GM12878 (cell line): ENCODE measurements at regions not wholly inside any gene's neighbourhood (a gene's known extent, or its start where the extent isn't known, plus 50 kb on each side); places are given as distances from the start of the nearest gene placed in this dataset.

Experiments used
- CTCF ChIP-seq, 3 experiments: IDR thresholded peaks in 2 of 3; conservative IDR thresholded peaks in 1 of 3; 2 replicates each; pipeline ENCODE4 v1.5.1; 2011; ENCODE audit warnings: low read depth in 3 of 3, low read length in 3 of 3, mild to moderate bottlenecking in 3 of 3, control low read depth in 2 of 3, moderate library complexity in 2 of 3, inconsistent platforms in 1 of 3, mixed read lengths in 1 of 3; ENCODE audit not compliant: control insufficient read depth in 2 of 3, insufficient read depth in 1 of 3; ENCODE audit errors: extremely low read depth in 1 of 3
- DPF2 ChIP-seq: fragments of 450-650 bp; IDR thresholded peaks from 2 replicates; pipeline ENCODE4 v1.6.1; 2017; ENCODE audit warnings: mild to moderate bottlenecking
- E4F1 ChIP-seq: fragments of 450-650 bp; IDR thresholded peaks from 2 replicates; pipeline ENCODE4 v1.6.1; 2018; ENCODE audit warnings: borderline replicate concordance, mild to moderate bottlenecking; ENCODE audit not compliant: partially characterized antibody
- FOXK2 ChIP-seq: fragments of 450-650 bp; IDR thresholded peaks from 2 replicates; pipeline ENCODE4 v1.6.1; 2017; ENCODE audit warnings: mild to moderate bottlenecking, moderate library complexity
- IRF3 ChIP-seq: fragments of 450-650 bp; IDR thresholded peaks from 2 replicates; pipeline ENCODE4 v1.6.1; 2014; ENCODE audit warnings: mild to moderate bottlenecking
- KDM1A ChIP-seq: fragments of 200-600 bp; sonication (generic); IDR thresholded peaks from 2 replicates; pipeline ENCODE4 v1.6.1; 2016; ENCODE audit warnings: borderline replicate concordance
- NKRF ChIP-seq: fragments of 450-650 bp; conservative IDR thresholded peaks from 2 replicates; pipeline ENCODE4 v1.6.1; 2017; ENCODE audit warnings: mild to moderate bottlenecking, moderate library complexity
- PAX8 ChIP-seq: fragments of 450-650 bp; IDR thresholded peaks from 2 replicates; pipeline ENCODE4 v1.6.1; 2017; ENCODE audit warnings: mild to moderate bottlenecking, moderate library complexity
- PBX3 ChIP-seq: IDR thresholded peaks from 2 replicates; pipeline ENCODE4 v1.6.1; 2011; ENCODE audit warnings: mild to moderate bottlenecking, low read depth, low read length, moderate library complexity; ENCODE audit not compliant: insufficient replicate concordance
- RAD21 ChIP-seq: IDR thresholded peaks from 2 replicates; pipeline ENCODE4 v1.6.1; 2011; ENCODE audit warnings: mild to moderate bottlenecking, low read depth, low read length, moderate library complexity; ENCODE audit not compliant: insufficient read depth
- RUNX3 ChIP-seq: IDR thresholded peaks from 2 replicates; pipeline ENCODE4 v1.6.1; 2012; ENCODE audit warnings: low read length, inconsistent platforms
- SP1 ChIP-seq: IDR thresholded peaks from one replicate; pipeline ENCODE4 v1.6.1; 2011; ENCODE audit warnings: low read depth, low read length
- SREBF2 ChIP-seq: IDR thresholded peaks from 2 replicates; pipeline ENCODE4 v1.6.1; 2012; ENCODE audit warnings: mild to moderate bottlenecking, low read length
- SRF ChIP-seq, 2 experiments: IDR thresholded peaks; 2 replicates each; pipeline ENCODE4 v1.6.1; 2011; ENCODE audit warnings: low read depth in 2 of 2, low read length in 2 of 2, mild to moderate bottlenecking in 1 of 2, moderate library complexity in 1 of 2
- STAT1 ChIP-seq: fragments of 450-650 bp; conservative IDR thresholded peaks from 2 replicates; pipeline ENCODE4 v1.6.1; 2014; ENCODE audit warnings: antibody characterized with exemption, mild to moderate bottlenecking
- ZNF217 ChIP-seq: fragments of 450-650 bp; IDR thresholded peaks from 2 replicates; pipeline ENCODE4 v1.6.1; 2017; ENCODE audit warnings: antibody characterized with exemption, mild to moderate bottlenecking
- ZNF384 ChIP-seq: IDR thresholded peaks from 2 replicates; pipeline ENCODE4 v1.6.1; 2012; ENCODE audit warnings: low read depth, mild to moderate bottlenecking, low read length, improper control_type of control experiment, borderline replicate concordance
- ZNF622 ChIP-seq: fragments of 450-650 bp; IDR thresholded peaks from 2 replicates; pipeline ENCODE4 v1.6.1; 2017; ENCODE audit warnings: mild to moderate bottlenecking, inconsistent platforms
- ZNF687 ChIP-seq: fragments of 450-650 bp; IDR thresholded peaks from 2 replicates; pipeline ENCODE4 v1.6.1; 2017; ENCODE audit warnings: mild to moderate bottlenecking, moderate library complexity

- no peak for TF ChIP-seq ZNF384
- peak; percentile 91 for TF ChIP-seq RUNX3
- no peak for TF ChIP-seq RAD21
- TF ChIP-seq E4F1 = no peak
- no peak for TF ChIP-seq STAT1
- peak; percentile 87 for TF ChIP-seq ZNF217
- no peak for TF ChIP-seq CTCF (IDR thresholded peaks at IDR 0.05 in 2 of 3, conservative IDR thresholded peaks at IDR 0.05 in 1 of 3; ENCODE audit: control insufficient read depth in 2 of 3, extremely low read depth in 1 of 3, insufficient read depth in 1 of 3, low read depth in 3 of 3, low read length in 3 of 3)
- no peak for TF ChIP-seq SRF (IDR thresholded peaks at IDR 0.05; ENCODE audit: low read depth in 2 of 2, low read length in 2 of 2)
- peak; percentile 78 for TF ChIP-seq SP1
- TF ChIP-seq IRF3 = no peak
- TF ChIP-seq ZNF687 = peak; percentile 94; the same call in 1 of the 2 replicates
- no peak for TF ChIP-seq NKRF
- no peak for TF ChIP-seq ZNF622
- no peak for TF ChIP-seq SREBF2
- no peak for TF ChIP-seq FOXK2
- TF ChIP-seq PAX8 = no peak
- TF ChIP-seq KDM1A = no peak
- TF ChIP-seq DPF2 = peak; percentile 83
- TF ChIP-seq PBX3 = peak; percentile 55
These were observed 80.3 kb upstream of the FRY start (continued) for GRCh38 chr13:31951215-31951678.
